ENCODE measurements at regions not wholly inside any gene's neighbourhood (a gene's known extent, or its start where the extent isn't known, plus 50 kb on each side); places are given as distances from the start of the nearest gene placed in this dataset.

- no peak overlapping the region for H3K4me3 ChIP-seq (ENCODE audit: control insufficient read depth in 2 of 3, extremely low read depth in 1 of 3, insufficient read depth in 2 of 3, low read depth in 1 of 3, low read length in 3 of 3)
- DNase-seq (ENCODE audit: low read depth, low spot score) (no peak), FAIRE-seq (no peak)
- H3K9ac ChIP-seq (ENCODE audit: control insufficient read depth, extremely low read depth, insufficient read depth, low read length) = no peak overlapping the region
- H3K79me2 ChIP-seq (ENCODE audit: control insufficient read depth, insufficient read depth, low read length) = no peaks in the 10 kb centered on the region
- no peaks in the 10 kb centered on the region for H3K36me3 ChIP-seq (ENCODE audit: control insufficient read depth in 2 of 2, extremely low read depth in 1 of 2, insufficient read depth in 2 of 2, low read length in 2 of 2)
- H3K9me1 ChIP-seq (ENCODE audit: control insufficient read depth, extremely low read depth, insufficient read depth, low read length) = no peaks in the 10 kb centered on the region
- no peak overlapping the region for H3K27ac ChIP-seq (ENCODE audit: control insufficient read depth, insufficient read depth, low read length)
- no peaks in the 10 kb centered on the region for H3K4me1 ChIP-seq (ENCODE audit: control insufficient read depth, extremely low read depth, insufficient read depth, low read length)
- no peaks in the 10 kb centered on the region for H3K9me3 ChIP-seq (ENCODE audit: control insufficient read depth, low read depth, low read length)
- dilution Hi-C loops (cut with MboI; ENCODE audit: extremely low pct_ligation_motif_present, low sequenced_read_pairs) = no loop called here
- no peaks in the 10 kb centered on the region for H3K27me3 ChIP-seq (ENCODE audit: control insufficient read depth, extremely low read depth, insufficient read depth, low read length)
- H2AFZ ChIP-seq (ENCODE audit: control insufficient read depth, low read length) = no peak overlapping the region
- no peak for TF ChIP-seq EZH2 (IDR thresholded peaks at IDR 0.05; ENCODE audit: low read length)
- TF ChIP-seq, protein P1, sequence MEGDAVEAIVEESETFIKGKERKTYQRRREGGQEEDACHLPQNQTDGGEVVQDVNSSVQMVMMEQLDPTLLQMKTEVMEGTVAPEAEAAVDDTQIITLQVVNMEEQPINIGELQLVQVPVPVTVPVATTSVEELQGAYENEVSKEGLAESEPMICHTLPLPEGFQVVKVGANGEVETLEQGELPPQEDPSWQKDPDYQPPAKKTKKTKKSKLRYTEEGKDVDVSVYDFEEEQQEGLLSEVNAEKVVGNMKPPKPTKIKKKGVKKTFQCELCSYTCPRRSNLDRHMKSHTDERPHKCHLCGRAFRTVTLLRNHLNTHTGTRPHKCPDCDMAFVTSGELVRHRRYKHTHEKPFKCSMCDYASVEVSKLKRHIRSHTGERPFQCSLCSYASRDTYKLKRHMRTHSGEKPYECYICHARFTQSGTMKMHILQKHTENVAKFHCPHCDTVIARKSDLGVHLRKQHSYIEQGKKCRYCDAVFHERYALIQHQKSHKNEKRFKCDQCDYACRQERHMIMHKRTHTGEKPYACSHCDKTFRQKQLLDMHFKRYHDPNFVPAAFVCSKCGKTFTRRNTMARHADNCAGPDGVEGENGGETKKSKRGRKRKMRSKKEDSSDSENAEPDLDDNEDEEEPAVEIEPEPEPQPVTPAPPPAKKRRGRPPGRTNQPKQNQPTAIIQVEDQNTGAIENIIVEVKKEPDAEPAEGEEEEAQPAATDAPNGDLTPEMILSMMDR (optimal IDR thresholded peaks at IDR 0.05 in 1 of 3, IDR thresholded peaks at IDR 0.05 in 1 of 3, conservative IDR thresholded peaks at IDR 0.05 in 1 of 3; ENCODE audit: extremely low read depth in 1 of 3, insufficient read depth in 2 of 3, low read length in 3 of 3) = no peak
- no peaks in the 10 kb centered on the region for H4K20me1 ChIP-seq (ENCODE audit: control insufficient read depth, extremely low read depth, insufficient read depth, low read length)
- no peak overlapping the region for H3K4me2 ChIP-seq (ENCODE audit: control insufficient read depth, extremely low read depth, insufficient read depth, low read depth, low read length)
These were observed 627.9 kb upstream of the KLF12 start for GRCh38 chr13:74761801-74762757.

DNA sequence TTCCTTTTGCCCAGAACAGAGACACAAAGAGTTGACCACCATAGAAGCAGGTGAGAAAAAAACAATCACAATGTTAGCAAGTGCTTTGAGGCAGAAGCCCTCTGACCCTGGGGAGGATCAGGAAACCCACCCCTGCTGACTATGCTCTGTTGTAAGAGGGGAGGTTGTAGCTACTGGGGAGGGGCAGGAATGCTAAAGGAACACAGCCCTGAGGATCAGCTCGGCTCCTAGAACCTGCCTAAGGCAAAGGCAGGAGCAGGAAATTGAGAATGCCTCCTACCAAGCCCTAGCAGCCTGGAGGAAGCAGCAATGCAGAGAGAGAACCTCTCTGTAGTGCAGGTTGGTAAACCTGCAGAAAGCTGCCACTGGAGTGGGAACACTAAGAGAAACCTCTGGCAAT is 624.0 kb upstream of the KLF12 start:
- Histone ChIP-seq H3K79me2 (ENCODE audit: control insufficient read depth, insufficient read depth, low read length) (no peaks in the 10 kb centered on the region), H2AFZ (ENCODE audit: control insufficient read depth, low read length) (no peak overlapping the region), H3K36me3 (ENCODE audit: control insufficient read depth in 2 of 2, extremely low read depth in 1 of 2, insufficient read depth in 2 of 2, low read length in 2 of 2) (no peaks in the 10 kb centered on the region), H3K4me1 (ENCODE audit: control insufficient read depth, extremely low read depth, insufficient read depth, low read length) (no peaks in the 10 kb centered on the region), H3K4me3 (ENCODE audit: control insufficient read depth in 2 of 3, extremely low read depth in 1 of 3, insufficient read depth in 2 of 3, low read depth in 1 of 3, low read length in 3 of 3) (no peak overlapping the region), H3K27ac (ENCODE audit: control insufficient read depth, insufficient read depth, low read length) (no peak overlapping the region), H3K9me3 (ENCODE audit: control insufficient read depth, low read depth, low read length) (no peaks in the 10 kb centered on the region), H3K9me1 (ENCODE audit: control insufficient read depth, extremely low read depth, insufficient read depth, low read length) (no peaks in the 10 kb centered on the region), H3K4me2 (ENCODE audit: control insufficient read depth, extremely low read depth, insufficient read depth, low read depth, low read length) (no peak overlapping the region), H4K20me1 (ENCODE audit: control insufficient read depth, extremely low read depth, insufficient read depth, low read length) (no peaks in the 10 kb centered on the region), H3K9ac (ENCODE audit: control insufficient read depth, extremely low read depth, insufficient read depth, low read length) (no peak overlapping the region), H3K27me3 (ENCODE audit: control insufficient read depth, extremely low read depth, insufficient read depth, low read length) (no peaks in the 10 kb centered on the region)
- DNase-seq (ENCODE audit: low read depth, low spot score) (no peak), FAIRE-seq (no peak)
- TF ChIP-seq, protein P1 (optimal IDR thresholded peaks at IDR 0.05 in 1 of 3, IDR thresholded peaks at IDR 0.05 in 1 of 3, conservative IDR thresholded peaks at IDR 0.05 in 1 of 3; ENCODE audit: extremely low read depth in 1 of 3, insufficient read depth in 2 of 3, low read length in 3 of 3) = no peak
- no peak for TF ChIP-seq EZH2 (IDR thresholded peaks at IDR 0.05; ENCODE audit: low read length)
- dilution Hi-C loops (cut with MboI; ENCODE audit: extremely low pct_ligation_motif_present, low sequenced_read_pairs) = no loop called here
